ENCODE measurements at regions not wholly inside any gene's neighbourhood (a gene's known extent, or its start where the extent isn't known, plus 50 kb on each side); places are given as distances from the start of the nearest gene placed in this dataset.

DNA sequence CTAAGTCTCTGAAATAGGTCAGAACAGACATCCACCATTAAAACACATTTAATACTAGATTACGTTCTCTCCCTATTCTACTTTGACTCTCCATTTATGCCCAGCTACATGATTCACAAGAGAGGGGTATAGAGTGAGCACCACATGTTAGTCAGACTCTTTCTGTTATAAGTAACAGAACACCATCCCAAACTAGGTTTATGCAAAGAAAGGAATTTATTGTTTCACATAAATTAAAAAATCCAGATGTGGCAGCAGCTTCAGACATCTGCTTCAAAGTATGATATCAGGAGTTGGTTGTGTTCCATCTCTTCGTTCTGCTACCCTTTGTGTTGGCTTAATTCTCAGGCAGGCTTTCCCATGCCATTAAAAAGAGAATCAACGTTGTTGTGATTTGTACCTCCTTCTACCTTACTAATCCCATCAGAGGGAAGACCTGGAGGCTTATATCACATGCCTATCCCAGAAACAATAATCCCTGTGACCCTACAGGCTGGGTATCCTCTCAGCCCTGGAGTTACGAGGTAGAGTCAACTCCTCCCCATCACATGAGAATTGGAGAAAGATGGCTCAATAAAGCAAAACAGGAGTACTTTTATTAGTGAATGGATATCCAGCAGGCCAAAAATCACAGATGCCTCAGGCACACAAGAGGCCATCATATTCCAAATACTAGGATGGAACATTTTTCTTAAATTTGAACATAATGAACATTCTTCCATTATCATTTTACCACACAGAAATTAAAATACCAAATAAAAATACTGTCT, 163.2 kb downstream of the SLC7A11 start:
- CTCF ChIA-PET: interaction anchor here (5.9 kb wide), 1 partner anchor 12 kb away, joined by 39 read pairs; no protein-coding TSS in a partner anchor
- no peak for TF ChIP-seq TAF1 (IDR thresholded peaks at IDR 0.05; ENCODE audit: borderline replicate concordance, low read depth, low read length)
- H3K9me3 ChIP-seq (replicated peaks; ENCODE audit: control insufficient read depth, insufficient read depth, low read length): no peaks in the 10 kb centered on the region
- SMC1A ChIA-PET (ENCODE audit: uncharacterized antibody, unreplicated experiment): no interaction called here
- H3K4me2 ChIP-seq (ENCODE audit: control insufficient read depth, insufficient read depth): no peak overlapping the region
- no peak overlapping the region for H3K9ac ChIP-seq (ENCODE audit: control insufficient read depth, insufficient read depth, low read length)
- no peak overlapping the region for H2AFZ ChIP-seq (ENCODE audit: control insufficient read depth, low read depth, low read length)
- intact Hi-C loops (cut with micrococcal nuclease; ENCODE audit: unreplicated experiment) (no loop called here), in situ Hi-C loops (cut with MboI) (no loop called here)
- DNase-seq (ENCODE audit: low read depth, low spot score): no peak
- ATAC-seq: no peak
- no TSS peak for BruUV-seq (replicated peaks)
- H3K27ac ChIP-seq (ENCODE audit: control insufficient read depth, insufficient read depth): no peak overlapping the region
- no peaks in the 10 kb centered on the region for H3K4me1 ChIP-seq (ENCODE audit: control insufficient read depth, insufficient read depth, low read length)
- FAIRE-seq: no peak
- WGBS (ENCODE audit: insufficient coverage, insufficient replicate concordance, low lambda C conversion rate, missing lambda C conversion rate): 1% methylated on average over 4 of the region's 4 CpGs
- H3K36me3 ChIP-seq (ENCODE audit: control insufficient read depth in 2 of 2, insufficient read depth in 2 of 2, low read length in 1 of 2): no peaks in the 10 kb centered on the region
- RAD21 ChIA-PET (ENCODE audit: unreplicated experiment): no interaction called here
- H3K27me3 ChIP-seq (replicated peaks in 1 of 2; ENCODE audit: control insufficient read depth in 2 of 2, insufficient read depth in 2 of 2, low read length in 1 of 2): no peaks in the 10 kb centered on the region
- POLR2A ChIA-PET: no interaction called here
- H3K4me3 ChIP-seq: no peak overlapping the region
- no peaks in the 10 kb centered on the region for H3K79me2 ChIP-seq (ENCODE audit: control insufficient read depth, insufficient read depth, low read length)
- no peaks in the 10 kb centered on the region for H4K20me1 ChIP-seq (ENCODE audit: control insufficient read depth, insufficient read depth)

DNA sequence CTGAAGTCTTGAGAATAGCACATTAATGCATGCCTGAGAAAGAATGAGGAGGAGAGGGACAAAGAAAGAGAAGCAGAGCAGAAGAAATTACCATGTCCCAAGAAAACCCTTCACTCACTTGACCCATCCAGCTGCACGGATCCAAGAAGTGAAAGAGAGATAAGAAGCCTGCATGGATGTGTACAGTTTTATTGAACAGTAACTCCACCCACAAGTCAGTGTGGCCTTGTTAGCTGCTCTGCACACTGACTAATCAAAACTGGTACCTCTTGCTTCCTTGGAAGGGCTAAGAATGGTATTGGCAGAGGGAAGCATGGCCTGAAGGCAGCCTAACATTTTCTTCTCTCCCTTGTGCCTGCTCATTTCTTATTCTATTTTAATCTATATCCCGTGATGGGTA, 163.9 kb downstream of the SLC7A11 start:
- no peak overlapping the region for H3K4me3 ChIP-seq
- ChIA-PET POLR2A (no interaction called here), RAD21 (ENCODE audit: unreplicated experiment) (no interaction called here), SMC1A (ENCODE audit: uncharacterized antibody, unreplicated experiment) (interaction anchor here (0.7 to 1.2 kb wide), 3 partner anchors 12 to 43 kb away, joined by 3 to 4 read pairs (median 3); no protein-coding TSS in a partner anchor), CTCF (interaction anchor here (5.9 kb wide), 1 partner anchor 12 kb away, joined by 39 read pairs; no protein-coding TSS in a partner anchor)
- TF ChIP-seq FOXK2 (IDR thresholded peaks at IDR 0.05) (no peak), HDAC2 (IDR thresholded peaks at IDR 0.05) (no peak), ZNF274 (IDR thresholded peaks at IDR 0.05; ENCODE audit: insufficient read depth, insufficient read length) (no peak)
- DNase-seq (ENCODE audit: low read depth, low spot score) (no peak), FAIRE-seq (no peak), ATAC-seq (no peak)
- no peaks in the 10 kb centered on the region for H4K20me1 ChIP-seq (ENCODE audit: control insufficient read depth, insufficient read depth)
- H3K4me1 ChIP-seq (ENCODE audit: control insufficient read depth, insufficient read depth, low read length): no peaks in the 10 kb centered on the region
- no peaks in the 10 kb centered on the region for H3K27me3 ChIP-seq (replicated peaks in 1 of 2; ENCODE audit: control insufficient read depth in 2 of 2, insufficient read depth in 2 of 2, low read length in 1 of 2)
- intact Hi-C loops (cut with micrococcal nuclease; ENCODE audit: unreplicated experiment): no loop called here
- H3K27ac ChIP-seq (ENCODE audit: control insufficient read depth, insufficient read depth): no peak overlapping the region
- no peaks in the 10 kb centered on the region for H3K79me2 ChIP-seq (ENCODE audit: control insufficient read depth, insufficient read depth, low read length)
- WGBS (ENCODE audit: insufficient coverage, insufficient replicate concordance, low lambda C conversion rate, missing lambda C conversion rate): 0% methylated on average over 2 of the region's 2 CpGs
- H3K4me2 ChIP-seq (ENCODE audit: control insufficient read depth, insufficient read depth): no peak overlapping the region
- H3K36me3 ChIP-seq (ENCODE audit: control insufficient read depth in 2 of 2, insufficient read depth in 2 of 2, low read length in 1 of 2): no peaks in the 10 kb centered on the region
- no peak overlapping the region for H3K9ac ChIP-seq (ENCODE audit: control insufficient read depth, insufficient read depth, low read length)
- no peaks in the 10 kb centered on the region for H3K9me3 ChIP-seq (replicated peaks; ENCODE audit: control insufficient read depth, insufficient read depth, low read length)
- in situ Hi-C loops (cut with MboI): no loop called here
- BruUV-seq (replicated peaks): no TSS peak
- H2AFZ ChIP-seq (ENCODE audit: control insufficient read depth, low read depth, low read length): no peak overlapping the region

All from GM12878 (cell line).